GM20000 (cell line): ENCODE measurements at regions not wholly inside any gene's neighbourhood (a gene's known extent, or its start where the extent isn't known, plus 50 kb on each side); places are given as distances from the start of the nearest gene placed in this dataset.

Experiments used
- DNase-seq: peaks from one replicate; pipeline ENCODE4 v3.0.0; 2012; ENCODE audit warnings: low spot score
- TF ChIP-seq, protein P1 (sequence below): IDR thresholded peaks from 2 replicates; pipeline ENCODE4 v1.5.1; 2012; ENCODE audit warnings: mild to moderate bottlenecking, control low read depth; ENCODE audit errors: extremely low read depth, missing control alignments

DNA sequence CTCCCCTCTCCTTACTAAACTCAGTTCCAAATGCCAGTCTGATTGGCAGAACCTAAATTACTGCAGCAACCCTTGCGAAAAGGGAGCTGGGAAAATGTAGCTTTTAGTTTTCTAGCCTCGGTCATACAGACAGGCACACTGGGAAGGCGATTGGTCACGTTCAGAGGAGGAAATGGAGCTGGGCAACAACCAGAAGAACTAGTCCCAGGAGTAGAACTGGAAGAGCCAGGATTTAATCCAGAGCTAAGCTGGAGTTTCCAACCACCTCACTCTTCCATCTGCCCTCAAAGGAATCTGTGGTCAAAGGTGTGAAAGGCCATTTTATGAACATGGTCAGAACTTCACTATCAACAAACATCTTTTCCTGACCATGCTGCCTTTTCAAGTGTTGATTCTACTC lies 155.7 kb upstream of the ARHGAP20 start:
- no peak for DNase-seq
- TF ChIP-seq, protein P1, sequence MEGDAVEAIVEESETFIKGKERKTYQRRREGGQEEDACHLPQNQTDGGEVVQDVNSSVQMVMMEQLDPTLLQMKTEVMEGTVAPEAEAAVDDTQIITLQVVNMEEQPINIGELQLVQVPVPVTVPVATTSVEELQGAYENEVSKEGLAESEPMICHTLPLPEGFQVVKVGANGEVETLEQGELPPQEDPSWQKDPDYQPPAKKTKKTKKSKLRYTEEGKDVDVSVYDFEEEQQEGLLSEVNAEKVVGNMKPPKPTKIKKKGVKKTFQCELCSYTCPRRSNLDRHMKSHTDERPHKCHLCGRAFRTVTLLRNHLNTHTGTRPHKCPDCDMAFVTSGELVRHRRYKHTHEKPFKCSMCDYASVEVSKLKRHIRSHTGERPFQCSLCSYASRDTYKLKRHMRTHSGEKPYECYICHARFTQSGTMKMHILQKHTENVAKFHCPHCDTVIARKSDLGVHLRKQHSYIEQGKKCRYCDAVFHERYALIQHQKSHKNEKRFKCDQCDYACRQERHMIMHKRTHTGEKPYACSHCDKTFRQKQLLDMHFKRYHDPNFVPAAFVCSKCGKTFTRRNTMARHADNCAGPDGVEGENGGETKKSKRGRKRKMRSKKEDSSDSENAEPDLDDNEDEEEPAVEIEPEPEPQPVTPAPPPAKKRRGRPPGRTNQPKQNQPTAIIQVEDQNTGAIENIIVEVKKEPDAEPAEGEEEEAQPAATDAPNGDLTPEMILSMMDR = no peak

DNA sequence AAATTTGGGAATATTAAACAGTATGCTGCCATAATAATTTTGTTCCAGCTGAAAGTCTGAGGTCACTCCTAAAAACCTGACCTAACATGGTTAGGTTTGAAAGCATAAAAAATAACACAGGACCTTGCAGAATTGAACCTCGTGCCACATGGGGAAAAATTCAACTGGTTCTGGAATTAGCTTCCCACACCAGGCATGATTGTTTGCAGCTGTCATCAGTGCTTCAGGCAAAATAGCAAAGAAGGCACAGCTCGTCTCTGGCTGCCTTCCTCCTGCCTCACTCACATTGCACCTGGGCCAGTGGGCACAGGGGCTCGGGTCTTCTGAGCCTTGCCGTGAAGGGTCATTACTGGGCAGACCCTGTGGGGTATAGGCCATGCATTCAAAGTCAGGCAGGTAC lies 153.8 kb upstream of the ARHGAP20 start:
- no peak for DNase-seq
- TF ChIP-seq, protein P1 = no peak

DNA sequence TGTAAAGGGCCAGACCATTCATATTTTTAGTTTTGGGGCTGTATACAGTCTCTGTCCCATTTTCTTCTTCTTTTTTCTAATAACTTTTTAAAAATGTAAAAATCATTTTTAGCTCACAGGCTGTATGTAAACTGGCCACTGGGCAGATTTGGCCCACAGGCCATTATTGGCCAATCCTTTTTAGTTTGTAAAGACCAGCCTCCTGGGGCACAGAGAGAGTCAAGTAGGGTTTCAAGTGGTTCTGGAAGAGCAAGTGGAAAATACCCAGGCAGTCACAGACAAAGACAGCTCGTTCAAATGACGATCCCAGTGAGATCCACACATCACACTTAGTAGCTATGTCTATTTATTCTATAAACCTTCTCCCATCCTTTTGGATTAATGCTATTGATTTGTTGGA lies 150.2 kb upstream of the ARHGAP20 start:
- TF ChIP-seq, protein P1 = no peak
- no peak for DNase-seq

DNA sequence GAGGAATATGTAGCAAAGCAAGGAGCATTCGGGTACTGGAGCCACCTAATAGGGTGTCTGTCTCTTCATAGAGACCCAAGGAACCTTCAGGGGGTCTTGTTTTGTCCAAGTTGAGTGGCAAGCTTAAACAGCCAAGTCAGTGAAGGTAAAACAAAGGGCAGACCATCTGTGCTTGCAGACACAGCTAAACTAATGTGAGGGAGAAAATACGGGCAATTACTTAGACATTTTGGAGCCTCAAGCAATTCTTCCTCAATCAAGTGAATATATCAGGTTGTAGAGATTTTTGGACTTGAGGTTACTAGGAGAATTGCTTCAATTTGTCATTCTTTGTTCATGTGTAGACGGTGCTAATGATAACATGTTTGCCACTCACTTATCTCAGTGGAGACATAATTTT lies 148.2 kb upstream of the ARHGAP20 start:
- TF ChIP-seq, protein P1 = no peak
- no peak for DNase-seq

DNA sequence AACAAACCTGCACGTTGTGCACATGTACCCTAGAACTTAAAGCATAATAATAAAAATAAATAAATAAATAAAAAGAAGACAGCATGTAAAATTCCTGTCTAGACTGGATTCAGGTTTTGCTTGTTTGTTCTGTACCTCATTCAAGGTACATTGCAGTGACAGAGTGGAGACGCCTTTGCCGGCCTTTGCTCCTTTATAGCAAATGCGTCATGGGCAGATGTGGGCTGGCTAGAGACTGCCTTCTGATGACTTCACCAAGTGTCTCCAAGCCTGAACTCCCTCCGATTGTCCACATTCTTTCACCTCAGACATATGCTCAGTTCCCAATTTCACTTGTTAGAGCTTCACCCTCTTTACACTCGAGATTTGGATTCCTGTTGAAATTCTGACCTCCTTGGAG lies 147.8 kb upstream of the ARHGAP20 start:
- TF ChIP-seq, protein P1 = no peak
- no peak for DNase-seq

DNA sequence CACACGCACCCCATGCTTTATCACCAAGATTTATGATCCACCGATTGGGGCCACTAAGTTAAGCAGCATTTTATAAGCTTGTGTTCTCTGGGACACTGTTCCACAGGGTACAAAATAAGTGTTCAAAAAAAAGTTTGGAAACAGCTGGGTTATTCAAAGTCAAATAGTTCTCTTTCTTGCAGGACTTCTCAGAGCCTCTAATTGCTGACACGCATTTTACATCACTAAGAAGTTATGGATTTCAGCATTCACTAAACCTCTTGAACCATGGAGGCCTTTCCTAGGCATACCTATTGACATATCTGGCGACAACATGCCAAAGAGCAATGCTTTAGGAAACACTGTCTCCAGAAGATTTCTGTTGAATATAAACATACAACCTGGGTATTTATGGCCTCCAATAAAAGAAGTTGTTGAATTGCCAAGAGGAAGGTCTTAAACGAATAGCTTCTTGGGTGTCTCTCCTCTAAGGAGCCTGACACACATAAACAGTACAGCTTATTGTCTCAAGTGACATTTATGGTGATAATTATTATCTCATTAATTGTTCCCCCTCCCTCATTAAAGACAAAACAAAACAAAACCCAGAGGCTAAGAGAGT lies 147.1 kb upstream of the ARHGAP20 start:
- TF ChIP-seq, protein P1 = no peak
- no peak for DNase-seq

DNA sequence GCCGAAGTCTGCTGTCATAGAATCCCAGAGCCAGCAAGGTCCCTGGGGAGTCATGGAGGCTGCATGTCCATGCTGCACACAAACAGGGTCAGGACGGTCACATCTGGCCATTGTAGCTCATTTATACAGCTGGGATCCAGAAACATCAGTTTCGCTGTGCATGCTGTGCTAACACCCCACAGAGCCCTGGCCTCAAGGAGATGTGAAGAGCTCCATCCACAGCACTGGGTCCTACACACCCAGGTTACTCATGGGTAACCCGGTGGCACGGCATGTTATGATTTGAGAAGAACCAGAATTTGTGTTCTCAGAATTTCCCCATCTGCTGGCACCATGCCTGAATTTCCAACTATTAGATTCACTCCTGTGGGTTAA lies 146.3 kb upstream of the ARHGAP20 start:
- DNase-seq = no peak
- TF ChIP-seq, protein P1 = no peak
